Fibroblast of lung (primary cell): ENCODE measurements at regions not wholly inside any gene's neighbourhood (a gene's known extent, or its start where the extent isn't known, plus 50 kb on each side); places are given as distances from the start of the nearest gene placed in this dataset.

Experiments
- DNase-seq, 2 donors: peaks; one replicate each; pipeline versions ENCODE4 v3.0.0 to v3.0.0-alpha.2; 2010; ENCODE audit warnings: low read depth in 2 of 2
- H2AFZ ChIP-seq: 2 replicates; pipeline ENCODE4 v1.5.1; 2012; ENCODE audit warnings: low read length, control low read depth, inconsistent platforms
- H3K27ac ChIP-seq: 2 replicates; pipeline ENCODE4 v1.5.1; 2011; ENCODE audit warnings: low read length, control low read depth; ENCODE audit not compliant: insufficient read depth
- H3K27me3 ChIP-seq: 2 replicates; pipeline ENCODE4 v1.5.1; 2011; ENCODE audit warnings: mild to moderate bottlenecking, low read length; ENCODE audit not compliant: control insufficient read depth, insufficient read depth
- H3K36me3 ChIP-seq: 2 replicates; pipeline ENCODE4 v1.5.1; 2011; ENCODE audit warnings: low read length; ENCODE audit not compliant: control insufficient read depth, insufficient read depth
- H3K4me1 ChIP-seq: 2 replicates; pipeline ENCODE4 v1.5.1; 2011; ENCODE audit warnings: low read length; ENCODE audit not compliant: control insufficient read depth, insufficient read depth; ENCODE audit errors: extremely low read depth
- H3K4me2 ChIP-seq: 2 replicates; pipeline ENCODE4 v1.5.1; 2011; ENCODE audit warnings: low read length, control low read depth; ENCODE audit not compliant: insufficient read depth; ENCODE audit errors: extremely low read depth
- H3K4me3 ChIP-seq, 4 experiments: fragments of 200-600 bp in 1 of 4; sonication (generic) in 1 of 4; replicated peaks in 1 of 4; 2 replicates each; pipeline ENCODE4 v1.5.1; 2011 to 2016; ENCODE audit warnings: low read length in 4 of 4, low read depth in 3 of 4, mild to moderate bottlenecking in 3 of 4, control low read depth in 2 of 4, inconsistent platforms in 1 of 4, mixed read lengths in 1 of 4; ENCODE audit not compliant: insufficient read depth in 1 of 4; ENCODE audit errors: control extremely low read depth in 1 of 4
- H3K79me2 ChIP-seq: 2 replicates; pipeline ENCODE4 v1.5.1; 2012; ENCODE audit warnings: mild to moderate bottlenecking, low read length, inconsistent platforms; ENCODE audit not compliant: control insufficient read depth, insufficient read depth
- H3K9ac ChIP-seq: 2 replicates; pipeline ENCODE4 v1.5.1; 2011; ENCODE audit warnings: mild to moderate bottlenecking, low read length, control low read depth; ENCODE audit not compliant: insufficient read depth
- H3K9me3 ChIP-seq: 2 replicates; pipeline ENCODE4 v1.5.1; 2012; ENCODE audit warnings: low read depth, low read length; ENCODE audit not compliant: control insufficient read depth, insufficient read depth
- H4K20me1 ChIP-seq: 2 replicates; pipeline ENCODE4 v1.5.1; 2011; ENCODE audit warnings: low read length; ENCODE audit not compliant: control insufficient read depth, insufficient read depth; ENCODE audit errors: extremely low read depth
- EZH2 ChIP-seq: IDR thresholded peaks from 2 replicates; pipeline ENCODE4 v1.5.1; 2012; ENCODE audit warnings: low read length, control low read depth, mild to moderate bottlenecking; ENCODE audit errors: missing control alignments
- TF ChIP-seq, protein P1 (sequence below), 2 donors: IDR thresholded peaks in 1 of 2; conservative IDR thresholded peaks in 1 of 2; 1 replicate in 1 of 2; 2 replicates in 1 of 2; pipeline ENCODE4 v1.5.1; 2011 to 2012; ENCODE audit warnings: low read length in 2 of 2, control low read depth in 1 of 2, inconsistent platforms in 1 of 2, low read depth in 1 of 2, mild to moderate bottlenecking in 1 of 2

- no peak for TF ChIP-seq EZH2
- TF ChIP-seq, protein P1, sequence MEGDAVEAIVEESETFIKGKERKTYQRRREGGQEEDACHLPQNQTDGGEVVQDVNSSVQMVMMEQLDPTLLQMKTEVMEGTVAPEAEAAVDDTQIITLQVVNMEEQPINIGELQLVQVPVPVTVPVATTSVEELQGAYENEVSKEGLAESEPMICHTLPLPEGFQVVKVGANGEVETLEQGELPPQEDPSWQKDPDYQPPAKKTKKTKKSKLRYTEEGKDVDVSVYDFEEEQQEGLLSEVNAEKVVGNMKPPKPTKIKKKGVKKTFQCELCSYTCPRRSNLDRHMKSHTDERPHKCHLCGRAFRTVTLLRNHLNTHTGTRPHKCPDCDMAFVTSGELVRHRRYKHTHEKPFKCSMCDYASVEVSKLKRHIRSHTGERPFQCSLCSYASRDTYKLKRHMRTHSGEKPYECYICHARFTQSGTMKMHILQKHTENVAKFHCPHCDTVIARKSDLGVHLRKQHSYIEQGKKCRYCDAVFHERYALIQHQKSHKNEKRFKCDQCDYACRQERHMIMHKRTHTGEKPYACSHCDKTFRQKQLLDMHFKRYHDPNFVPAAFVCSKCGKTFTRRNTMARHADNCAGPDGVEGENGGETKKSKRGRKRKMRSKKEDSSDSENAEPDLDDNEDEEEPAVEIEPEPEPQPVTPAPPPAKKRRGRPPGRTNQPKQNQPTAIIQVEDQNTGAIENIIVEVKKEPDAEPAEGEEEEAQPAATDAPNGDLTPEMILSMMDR (conservative IDR thresholded peaks at IDR 0.05 in 1 of 2, IDR thresholded peaks at IDR 0.05 in 1 of 2; ENCODE audit: low read depth in 1 of 2, low read length in 2 of 2), result no peak
- Histone ChIP-seq H3K4me3 (no peak overlapping the region), H3K9ac (no peak overlapping the region), H2AFZ (no peak overlapping the region), H3K27me3 (no peaks in the 10 kb centered on the region), H4K20me1 (no peaks in the 10 kb centered on the region), H3K9me3 (no peaks in the 10 kb centered on the region), H3K79me2 (no peaks in the 10 kb centered on the region), H3K4me1 (no peaks in the 10 kb centered on the region), H3K36me3 (no peaks in the 10 kb centered on the region), H3K27ac (no peak overlapping the region), H3K4me2 (no peak overlapping the region)
- DNase-seq, result no peak
Observed at GRCh38 chr2:176963568-176964287, 248.9 kb upstream of the HNRNPA3 start.

GRCh38 chr2:176967911-176968450, 244.6 kb upstream of the HNRNPA3 start:
- H3K9me3 ChIP-seq, result no peaks in the 10 kb centered on the region
- H3K36me3 ChIP-seq, result no peaks in the 10 kb centered on the region
- no peak for TF ChIP-seq EZH2
- TF ChIP-seq, protein P1 (conservative IDR thresholded peaks at IDR 0.05 in 1 of 2, IDR thresholded peaks at IDR 0.05 in 1 of 2; ENCODE audit: low read depth in 1 of 2, low read length in 2 of 2), result no peak
- no peak overlapping the region for H2AFZ ChIP-seq
- H3K9ac ChIP-seq, result no peak overlapping the region
- H3K4me2 ChIP-seq, result no peak overlapping the region
- H3K4me1 ChIP-seq, result no peaks in the 10 kb centered on the region
- H3K79me2 ChIP-seq, result no peaks in the 10 kb centered on the region
- H4K20me1 ChIP-seq, result no peaks in the 10 kb centered on the region
- no peak overlapping the region for H3K4me3 ChIP-seq
- H3K27ac ChIP-seq, result no peak overlapping the region
- DNase-seq, result no peak
- no peaks in the 10 kb centered on the region for H3K27me3 ChIP-seq

GRCh38 chr2:176969642-176970359, 242.8 kb upstream of the HNRNPA3 start:
- H3K36me3 ChIP-seq, result no peaks in the 10 kb centered on the region
- H3K4me3 ChIP-seq, result no peak overlapping the region
- TF ChIP-seq, protein P1 (conservative IDR thresholded peaks at IDR 0.05 in 1 of 2, IDR thresholded peaks at IDR 0.05 in 1 of 2; ENCODE audit: low read depth in 1 of 2, low read length in 2 of 2), result no peak
- no peak for TF ChIP-seq EZH2
- no peak overlapping the region for H3K9ac ChIP-seq
- no peak overlapping the region for H2AFZ ChIP-seq
- no peak overlapping the region for H3K4me2 ChIP-seq
- H3K27ac ChIP-seq, result no peak overlapping the region
- no peaks in the 10 kb centered on the region for H3K9me3 ChIP-seq
- no peaks in the 10 kb centered on the region for H3K4me1 ChIP-seq
- no peak for DNase-seq
- no peaks in the 10 kb centered on the region for H4K20me1 ChIP-seq
- H3K79me2 ChIP-seq, result no peaks in the 10 kb centered on the region
- H3K27me3 ChIP-seq, result no peaks in the 10 kb centered on the region
